Kidney tubule cell (primary cell): ENCODE measurements at regions not wholly inside any gene's neighbourhood (a gene's known extent, or its start where the extent isn't known, plus 50 kb on each side); places are given as distances from the start of the nearest gene placed in this dataset.
A peak's percentile ranks its signal among the peaks of the same experiment; 100 is the strongest.

ENCODE experiments used
- DNase-seq: peaks from one replicate; pipeline ENCODE4 v3.0.0-alpha.2; 2018; ENCODE audit warnings: low spot score

- no peak for DNase-seq
These were observed 65.0 kb downstream of the CBLN1 start for GRCh38 chr16:49216593-49216992.

- no peak for DNase-seq
These were observed 68.0 kb downstream of the CBLN1 start for GRCh38 chr16:49213594-49213993.

- DNase-seq, result no peak
These were observed 77.4 kb downstream of the CBLN1 start for GRCh38 chr16:49204191-49204590.

DNA sequence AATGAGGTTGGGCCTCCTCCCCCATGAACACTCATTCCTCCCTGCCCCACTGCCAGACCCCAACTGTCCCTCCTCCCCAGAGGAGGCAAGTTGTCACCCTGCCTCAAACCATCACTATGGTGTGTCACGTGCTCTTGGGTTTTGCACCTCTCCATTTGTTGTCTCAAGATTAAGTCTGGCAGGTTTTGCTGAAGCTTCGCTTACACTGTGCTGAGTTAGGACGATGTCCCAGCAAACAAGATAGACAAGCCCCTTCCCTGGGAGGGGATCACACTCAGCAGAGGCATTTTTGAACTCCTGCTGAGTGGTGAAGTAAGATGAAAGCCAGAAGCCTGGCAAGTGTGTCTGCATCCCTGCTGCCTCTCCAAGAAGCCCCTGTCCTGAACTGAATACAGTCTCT is 78.3 kb downstream of the CBLN1 start:
- DNase-seq, result no peak

DNA sequence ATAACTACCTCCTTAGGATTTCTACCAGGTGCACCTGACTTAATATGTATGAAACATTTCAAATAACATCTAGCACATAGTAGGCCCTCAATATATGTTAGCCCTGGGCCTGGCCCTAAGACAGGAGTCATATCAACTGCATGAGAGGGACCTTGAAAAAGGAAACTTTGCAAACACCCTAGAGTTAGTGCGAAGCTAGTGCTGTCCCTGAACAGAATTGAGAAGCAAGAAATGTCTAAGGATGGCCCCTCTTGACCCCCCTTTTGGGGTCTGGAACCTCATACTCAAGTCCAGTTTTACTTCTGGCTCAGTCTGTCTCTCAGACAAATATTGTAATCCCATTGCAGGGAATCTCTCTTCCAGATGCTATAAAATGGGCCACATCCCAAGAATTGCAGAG is 80.5 kb downstream of the CBLN1 start:
- no peak for DNase-seq

DNA sequence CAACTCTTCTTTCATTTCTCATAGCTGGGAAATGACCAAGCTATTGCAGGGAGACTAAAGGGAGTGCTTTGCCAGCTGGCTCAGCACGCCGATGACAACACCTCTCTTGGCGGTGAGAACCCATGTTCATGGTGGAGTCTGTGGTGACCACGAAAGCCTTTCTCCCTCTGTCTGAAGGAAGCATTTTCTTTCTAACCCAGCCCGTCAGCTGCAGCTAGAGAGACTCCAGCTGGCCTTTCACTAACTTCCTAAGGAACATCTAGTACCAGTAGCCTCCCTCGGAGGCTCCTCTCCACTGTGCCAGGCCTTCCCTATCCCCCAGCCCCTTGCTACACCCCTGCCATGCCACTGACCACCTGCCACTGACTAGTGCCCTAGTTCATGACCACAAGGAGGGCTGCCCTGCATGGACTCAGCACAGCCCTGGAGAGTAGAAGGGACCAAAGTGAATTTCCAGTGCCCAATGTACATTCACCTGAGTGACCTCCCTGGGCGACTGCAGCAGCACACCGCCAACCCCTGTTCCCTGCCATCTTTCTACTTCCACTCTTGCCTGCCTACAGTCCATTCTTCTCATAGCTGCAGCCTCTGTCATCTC is 81.3 kb downstream of the CBLN1 start:
- DNase-seq, result no peak

DNA sequence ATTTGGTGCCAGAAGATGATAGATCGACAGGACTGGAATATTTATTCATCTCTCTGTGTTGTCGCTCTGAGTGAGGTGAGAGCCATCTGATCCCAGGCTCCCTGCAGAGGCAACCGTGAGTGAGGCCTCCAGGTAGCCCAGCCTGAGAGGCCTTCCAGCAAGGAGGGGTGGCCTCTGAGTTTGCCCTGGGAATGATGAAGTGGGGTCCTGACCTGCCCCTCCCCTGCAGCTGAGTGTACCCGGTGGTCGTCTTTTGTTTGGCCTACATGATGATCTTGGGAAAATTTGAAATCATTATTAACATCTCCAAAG is 86.4 kb downstream of the CBLN1 start:
- DNase-seq, result no peak

- no peak for DNase-seq
These were observed 87.0 kb downstream of the CBLN1 start for GRCh38 chr16:49194537-49195236.

DNA sequence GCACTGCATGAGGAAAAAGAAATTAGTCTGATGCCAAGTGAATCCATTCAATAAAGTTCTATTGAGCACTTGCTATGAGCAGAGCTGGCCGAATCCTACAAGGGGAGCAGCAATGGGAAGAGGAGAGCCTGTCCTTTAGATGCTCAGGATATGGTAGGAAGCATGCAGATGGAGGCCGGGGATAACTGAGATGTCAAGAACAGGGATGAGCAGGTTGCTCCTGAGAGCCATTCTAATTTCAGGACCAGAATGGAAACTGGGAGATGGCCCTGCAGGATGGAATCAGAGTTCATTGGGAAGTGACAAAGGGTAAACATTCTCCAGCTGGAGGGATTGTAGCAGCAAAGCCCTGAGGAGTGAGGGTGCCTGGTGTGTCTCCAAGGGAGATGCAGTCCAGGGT is 88.0 kb downstream of the CBLN1 start:
- no peak for DNase-seq

GRCh38 chr16:49189286-49189685 is 92.4 kb downstream of the CBLN1 start:
- peak; percentile 57 for DNase-seq

DNA sequence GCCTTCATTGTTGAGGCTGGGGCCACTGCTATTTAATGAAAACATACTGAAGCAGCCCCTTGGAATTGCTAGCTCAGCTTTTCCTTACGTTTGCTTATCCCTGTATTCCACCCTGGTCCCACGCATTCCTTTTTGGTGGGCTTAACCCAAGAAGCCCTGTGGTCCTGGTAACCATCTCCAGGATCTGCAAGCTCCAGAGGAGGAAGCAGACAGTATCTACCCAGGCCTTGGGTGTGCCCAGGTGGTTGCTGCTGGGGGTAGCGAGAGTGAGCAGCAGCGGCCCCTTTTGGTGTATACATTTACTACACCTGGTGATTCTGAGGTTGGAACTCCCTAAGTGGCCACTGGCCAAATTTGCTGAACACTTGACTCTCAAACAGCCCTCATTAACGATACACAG is 97.7 kb downstream of the CBLN1 start:
- DNase-seq, result peak; percentile 9

DNA sequence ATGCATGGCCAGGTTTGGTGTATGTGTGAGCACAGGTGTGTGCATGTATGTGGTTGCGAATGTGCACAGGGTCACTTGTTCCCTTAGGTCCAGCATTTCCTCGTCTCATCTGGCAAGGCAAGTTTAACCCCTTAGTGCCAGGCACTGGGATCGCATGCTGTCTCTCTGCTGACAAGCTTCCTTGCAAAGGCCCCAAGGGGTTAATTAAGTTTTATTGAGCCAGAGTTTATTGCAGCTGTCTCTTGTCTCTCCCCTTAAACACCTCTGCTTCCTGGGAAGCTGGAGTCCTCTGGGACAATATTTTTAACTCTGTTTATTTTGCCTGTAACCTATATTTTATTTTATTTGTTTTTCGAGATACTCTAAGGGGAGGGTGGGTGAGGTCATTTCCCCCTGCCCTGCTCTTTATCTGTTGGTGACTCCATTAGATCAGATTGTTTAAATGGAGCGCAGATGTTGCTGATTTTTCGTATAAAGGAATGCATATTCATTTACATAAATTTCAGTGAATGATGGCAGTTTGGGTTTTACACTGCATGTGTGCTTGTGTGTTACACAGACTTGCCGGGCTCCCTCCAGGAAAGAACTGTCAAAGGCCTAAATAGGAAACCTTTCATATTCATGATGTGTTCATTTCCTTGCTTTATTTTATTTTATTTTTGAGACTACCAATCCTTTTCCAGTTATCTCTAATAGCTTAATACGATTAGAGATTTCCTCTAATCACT is 99.7 kb downstream of the CBLN1 start:
- no peak for DNase-seq

DNA sequence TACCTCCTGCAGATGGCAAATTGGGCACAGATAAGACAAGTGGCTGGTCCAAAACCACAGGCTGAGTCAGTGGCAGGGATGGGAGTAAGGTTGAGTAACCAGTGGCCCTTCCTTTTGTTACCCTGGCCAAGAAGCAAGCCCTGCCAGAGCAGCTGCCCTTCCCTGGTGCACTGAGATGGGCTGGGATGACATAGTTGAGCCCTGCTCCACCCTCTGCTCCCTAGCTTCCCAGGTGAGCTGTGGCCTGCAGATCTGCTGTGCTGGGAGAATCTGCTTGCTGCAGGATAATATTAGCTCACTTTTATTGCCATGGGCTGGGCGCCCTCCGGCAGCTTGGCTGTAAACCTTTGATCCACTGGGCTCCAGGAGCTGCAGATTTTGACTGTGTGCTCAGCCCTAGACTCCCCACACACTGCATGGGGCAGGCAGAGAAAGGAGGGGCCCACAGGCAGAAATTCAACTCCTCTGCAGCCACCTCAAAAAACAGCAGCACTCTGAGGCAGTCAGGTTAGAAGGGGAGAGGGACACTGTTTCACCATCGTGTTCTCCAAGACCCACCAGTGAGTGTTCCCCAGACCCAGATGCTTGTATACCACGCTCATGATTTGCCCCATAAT is 101.8 kb downstream of the CBLN1 start:
- no peak for DNase-seq

- DNase-seq, result no peak
These were observed 113.5 kb downstream of the CBLN1 start for GRCh38 chr16:49168126-49168525.

GRCh38 chr16:49165025-49165424 is 116.6 kb downstream of the CBLN1 start:
- DNase-seq, result no peak

DNA sequence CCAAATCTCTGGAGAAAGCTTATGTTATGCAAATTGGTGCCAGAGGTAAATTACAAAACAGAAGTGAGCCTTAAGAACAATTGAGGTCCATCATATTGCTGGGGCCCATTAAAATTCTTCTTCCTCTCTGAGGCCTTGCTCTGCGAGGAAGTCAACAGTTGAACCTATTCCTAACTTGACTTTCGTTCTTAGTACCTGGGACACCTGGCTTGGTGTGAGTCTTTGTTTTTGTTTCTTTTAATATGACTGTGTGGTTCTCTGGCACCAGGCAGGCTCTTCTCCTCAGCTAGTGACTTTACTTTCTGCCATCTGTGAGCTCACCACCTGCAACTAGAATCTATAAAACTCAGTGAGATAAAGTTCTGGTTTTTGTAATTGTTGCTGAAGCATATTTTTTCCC is 120.4 kb downstream of the CBLN1 start:
- DNase-seq, result no peak

DNA sequence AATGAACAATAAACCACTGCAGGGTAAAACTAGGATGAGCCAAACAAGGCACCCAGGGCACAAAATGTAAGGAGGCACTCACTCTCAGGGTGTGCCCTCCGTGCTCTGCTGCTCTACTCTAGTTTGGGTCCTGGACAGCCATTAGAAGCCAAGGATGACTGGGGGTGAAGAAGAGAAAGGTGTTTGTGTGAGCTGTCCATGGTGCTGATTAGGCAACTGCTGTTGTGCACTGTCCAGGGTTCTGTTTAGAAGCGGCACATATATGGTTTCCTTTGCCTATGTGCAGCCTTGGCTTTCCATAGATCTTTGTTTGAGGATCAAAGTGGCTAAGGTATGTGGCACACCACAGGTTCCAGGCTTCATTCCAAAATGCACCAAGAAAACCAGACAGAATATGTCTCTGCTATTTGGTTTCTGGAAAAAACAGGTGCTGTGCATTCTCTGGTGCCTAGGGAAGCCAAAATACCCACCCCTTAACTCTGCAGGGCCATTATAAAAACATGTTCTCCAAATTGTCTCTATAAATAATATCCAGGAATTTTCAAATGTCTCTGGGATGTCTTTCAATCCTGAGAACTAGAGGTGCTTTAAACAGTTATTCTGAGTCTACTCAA is 123.5 kb downstream of the CBLN1 start:
- peak; percentile 15 for DNase-seq

DNA sequence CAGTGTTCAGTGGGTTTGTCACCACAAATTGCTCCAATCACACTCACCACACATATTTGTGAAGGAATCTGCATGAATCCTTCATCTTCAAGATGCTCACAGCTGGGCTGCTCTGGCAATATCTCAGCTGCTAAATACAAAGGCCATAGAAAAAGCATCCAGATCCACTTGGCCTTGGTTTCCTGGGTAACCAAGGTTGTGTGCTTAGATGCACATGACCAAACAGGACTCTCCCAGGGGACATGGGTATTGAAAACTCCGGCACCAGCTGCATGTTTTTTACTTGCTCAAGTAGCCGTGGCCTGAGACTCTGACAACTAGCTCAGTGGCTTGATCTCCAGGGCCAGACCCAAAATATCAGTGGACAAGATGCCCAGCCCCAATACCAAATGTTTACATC is 131.3 kb downstream of the CBLN1 start:
- no peak for DNase-seq

DNA sequence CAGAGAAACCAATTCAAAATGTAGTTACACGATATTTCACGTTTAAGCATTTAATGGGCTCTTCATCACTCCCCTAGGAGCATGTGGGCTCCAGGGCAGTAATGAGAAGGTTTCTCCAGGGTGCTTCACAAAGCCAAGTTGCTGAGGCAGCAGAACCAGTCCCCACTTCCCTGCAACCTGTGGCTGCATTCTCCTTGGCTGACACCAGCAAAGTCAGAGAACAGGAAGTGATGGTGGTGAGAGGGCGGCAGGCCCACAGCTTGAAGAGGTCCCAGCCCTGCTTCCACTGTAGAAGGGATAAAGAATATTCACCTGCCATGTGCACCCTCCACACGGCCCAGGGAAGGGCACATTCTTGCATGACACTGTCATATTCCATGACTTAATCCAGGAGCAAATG is 133.2 kb downstream of the CBLN1 start:
- no peak for DNase-seq

DNA sequence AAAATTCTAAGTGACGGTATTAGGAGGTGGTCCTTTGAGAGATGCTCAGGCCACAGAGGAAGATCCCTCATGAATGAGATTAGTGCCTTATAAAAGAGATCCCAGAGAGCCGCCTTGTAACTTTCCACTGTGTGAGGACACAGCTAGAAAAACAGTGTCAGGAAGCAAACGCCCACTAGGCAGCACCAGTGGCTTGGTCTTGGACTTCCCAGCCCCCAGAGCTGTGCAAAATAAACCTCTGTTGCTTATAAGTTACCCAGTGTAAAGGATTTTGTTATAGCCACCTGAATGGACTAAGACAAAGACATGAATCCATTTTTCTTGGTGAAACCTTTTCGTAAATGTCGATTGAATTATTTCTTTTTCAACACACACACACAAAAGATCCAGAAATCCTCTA is 141.0 kb downstream of the CBLN1 start:
- no peak for DNase-seq

- no peak for DNase-seq
These were observed 151.2 kb downstream of the CBLN1 start for GRCh38 chr16:49130397-49130796.

DNA sequence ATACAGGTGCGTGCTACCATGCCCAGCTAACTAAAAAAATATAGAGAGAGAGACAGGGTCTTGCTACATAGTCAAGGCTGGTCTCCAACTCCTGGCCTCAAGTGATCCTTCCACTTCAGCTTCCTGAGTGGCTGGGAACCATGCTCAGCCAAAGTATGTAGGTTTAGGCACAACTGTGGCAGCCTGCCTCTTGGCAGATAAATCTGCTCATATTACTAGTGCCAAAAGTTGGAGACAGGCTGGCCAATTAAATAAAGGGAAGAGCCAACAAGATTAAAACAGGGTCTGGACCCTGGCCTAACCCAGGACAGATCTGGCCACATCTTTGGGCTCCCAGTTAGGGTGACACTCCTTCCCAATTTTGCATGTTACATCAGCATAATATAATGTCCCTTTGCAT is 151.7 kb downstream of the CBLN1 start:
- DNase-seq, result no peak

- DNase-seq, result no peak
These were observed 152.9 kb downstream of the CBLN1 start for GRCh38 chr16:49128740-49129139.
